GM10266 (cell line): ENCODE measurements at regions not wholly inside any gene's neighbourhood (a gene's known extent, or its start where the extent isn't known, plus 50 kb on each side); places are given as distances from the start of the nearest gene placed in this dataset.

ENCODE experiments used
- DNase-seq: peaks from one replicate; pipeline ENCODE4 v3.0.0; 2012; ENCODE audit errors: extremely low spot score
- TF ChIP-seq, protein P1 (sequence below): IDR thresholded peaks from 2 replicates; pipeline ENCODE4 v1.5.1; 2012; ENCODE audit warnings: mild to moderate bottlenecking, low read depth; ENCODE audit not compliant: control insufficient read depth, insufficient read depth; ENCODE audit errors: missing control alignments

DNA sequence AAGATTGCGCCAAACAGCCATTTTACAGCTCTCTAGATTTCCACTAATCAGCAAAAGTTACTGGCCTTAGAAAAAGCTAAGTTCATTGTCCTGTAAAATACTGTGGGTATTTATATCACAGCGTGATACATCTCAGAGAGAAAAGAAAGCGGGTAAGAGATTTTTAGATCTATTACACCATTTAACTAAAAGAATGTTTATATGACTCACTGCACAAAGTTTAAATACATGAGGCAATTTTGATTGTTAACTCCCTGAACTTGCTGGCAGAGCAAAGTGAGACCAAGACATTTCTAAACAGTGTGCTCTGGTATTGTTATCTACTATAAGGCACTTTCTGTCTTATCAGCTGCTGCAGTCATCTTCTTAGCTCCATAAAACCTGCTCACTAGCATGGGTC is 314.3 kb downstream of the EPHA7 start:
- DNase-seq = no peak

DNA sequence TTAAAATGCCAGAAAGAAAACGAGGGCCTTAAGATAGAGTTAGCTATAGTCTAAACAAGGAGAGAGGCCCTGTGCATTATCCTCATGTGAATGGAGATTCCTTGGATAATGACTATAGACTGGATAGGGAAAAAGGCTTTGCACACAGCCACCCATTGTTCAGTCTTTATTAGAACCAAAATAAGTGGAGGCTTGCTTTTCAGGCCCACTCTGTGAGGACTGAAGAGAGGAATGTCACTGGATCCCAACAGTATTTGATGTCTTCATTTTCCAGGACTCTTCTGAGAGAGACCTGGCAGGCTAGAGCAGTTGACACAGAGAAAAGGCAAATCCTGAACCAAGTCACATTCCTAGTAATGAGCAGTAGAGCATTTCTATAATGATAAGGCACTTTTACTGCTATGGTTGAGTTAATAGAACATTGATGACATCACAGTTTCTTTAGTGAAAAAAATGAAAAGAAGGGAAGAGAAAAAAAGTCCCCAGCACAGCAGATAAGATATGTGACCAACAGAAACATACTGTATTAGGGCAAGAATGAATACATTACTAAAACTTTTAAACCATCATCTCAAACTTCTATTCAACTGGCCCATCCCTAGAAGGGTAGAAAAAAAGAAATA is 315.1 kb downstream of the EPHA7 start:
- TF ChIP-seq, protein P1, sequence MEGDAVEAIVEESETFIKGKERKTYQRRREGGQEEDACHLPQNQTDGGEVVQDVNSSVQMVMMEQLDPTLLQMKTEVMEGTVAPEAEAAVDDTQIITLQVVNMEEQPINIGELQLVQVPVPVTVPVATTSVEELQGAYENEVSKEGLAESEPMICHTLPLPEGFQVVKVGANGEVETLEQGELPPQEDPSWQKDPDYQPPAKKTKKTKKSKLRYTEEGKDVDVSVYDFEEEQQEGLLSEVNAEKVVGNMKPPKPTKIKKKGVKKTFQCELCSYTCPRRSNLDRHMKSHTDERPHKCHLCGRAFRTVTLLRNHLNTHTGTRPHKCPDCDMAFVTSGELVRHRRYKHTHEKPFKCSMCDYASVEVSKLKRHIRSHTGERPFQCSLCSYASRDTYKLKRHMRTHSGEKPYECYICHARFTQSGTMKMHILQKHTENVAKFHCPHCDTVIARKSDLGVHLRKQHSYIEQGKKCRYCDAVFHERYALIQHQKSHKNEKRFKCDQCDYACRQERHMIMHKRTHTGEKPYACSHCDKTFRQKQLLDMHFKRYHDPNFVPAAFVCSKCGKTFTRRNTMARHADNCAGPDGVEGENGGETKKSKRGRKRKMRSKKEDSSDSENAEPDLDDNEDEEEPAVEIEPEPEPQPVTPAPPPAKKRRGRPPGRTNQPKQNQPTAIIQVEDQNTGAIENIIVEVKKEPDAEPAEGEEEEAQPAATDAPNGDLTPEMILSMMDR = no peak
- no peak for DNase-seq

More for the DNA sequence above, 314.3 kb downstream of the EPHA7 start:
- TF ChIP-seq, protein P1 = no peak

DNA sequence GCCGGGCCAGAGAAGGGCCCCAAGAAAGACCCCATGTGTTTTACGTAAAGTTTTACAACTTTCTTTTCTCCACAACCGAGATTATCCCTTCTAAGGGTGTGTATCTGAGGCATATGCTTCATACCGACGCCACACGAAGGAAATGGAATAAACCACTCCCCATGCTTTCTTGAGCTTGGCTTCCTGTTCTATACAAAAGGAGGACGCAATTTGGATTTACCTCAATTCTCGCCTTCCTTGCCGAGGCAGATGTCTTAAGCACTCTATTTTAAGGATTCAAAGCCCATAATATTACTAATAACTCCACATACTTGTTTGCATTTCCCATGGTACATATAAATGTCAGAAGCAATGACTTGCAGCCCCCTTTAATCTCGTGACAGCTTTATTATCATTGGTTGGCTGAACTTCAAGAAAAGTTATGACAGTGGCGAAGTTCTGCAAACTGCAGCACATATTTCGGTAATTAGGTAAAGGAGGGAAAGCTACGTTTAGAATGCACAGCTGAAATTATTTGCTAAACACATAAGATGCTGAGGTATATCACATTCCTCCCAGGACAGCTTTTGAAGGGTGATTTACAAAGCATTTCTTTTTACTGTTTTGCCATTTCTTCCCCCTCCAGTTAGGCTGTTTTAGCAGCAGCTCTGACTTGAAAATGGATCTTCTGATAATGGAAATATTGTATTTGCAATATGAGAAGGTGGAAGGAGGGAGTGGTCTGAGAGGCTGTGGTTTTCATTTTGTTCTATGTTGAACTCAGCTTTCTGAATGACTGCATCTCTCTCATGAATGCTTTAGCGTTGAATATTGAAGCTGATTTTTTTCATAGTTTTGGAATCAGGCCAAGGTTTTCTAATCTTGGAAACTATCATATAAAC is 330.5 kb downstream of the EPHA7 start:
- TF ChIP-seq, protein P1 = no peak
- no peak for DNase-seq

DNA sequence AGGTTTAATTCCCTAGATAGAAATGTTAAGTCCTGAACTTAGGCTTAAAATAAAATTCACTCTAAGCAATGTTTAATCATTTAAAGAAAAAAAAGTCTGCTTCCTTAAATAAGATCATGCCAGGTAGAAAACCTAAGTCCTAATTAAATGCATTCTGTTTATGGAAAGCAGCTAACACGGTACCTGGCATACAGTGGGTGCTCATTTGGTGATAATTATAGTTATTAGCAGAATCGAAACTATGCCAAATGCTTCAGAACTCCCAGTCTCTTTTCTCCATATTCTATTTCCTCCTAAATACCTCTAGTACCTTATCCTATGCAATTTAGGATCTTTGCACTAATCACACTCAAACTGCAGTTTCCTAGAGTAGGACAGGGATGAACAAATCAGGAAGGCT is 331.8 kb downstream of the EPHA7 start:
- DNase-seq = no peak
- TF ChIP-seq, protein P1 = no peak

DNA sequence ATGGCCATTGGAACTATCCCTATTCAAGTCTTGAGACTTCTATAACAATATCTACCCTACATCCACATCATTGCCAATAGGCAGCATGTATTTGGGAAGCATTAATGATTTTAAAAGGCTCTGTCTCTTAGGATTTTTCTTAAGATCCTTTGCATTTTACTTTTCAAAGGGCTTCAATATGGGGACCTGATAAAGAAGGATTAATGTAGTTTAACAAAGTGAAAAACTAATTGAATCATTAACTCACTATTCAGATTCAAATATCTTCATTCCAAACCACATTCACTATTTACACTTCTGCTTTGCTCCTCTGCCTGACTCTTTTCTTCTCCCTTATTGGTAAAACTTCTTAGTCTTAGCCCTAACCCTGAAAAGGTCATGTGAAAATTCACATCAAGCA is 333.0 kb downstream of the EPHA7 start:
- no peak for DNase-seq
- TF ChIP-seq, protein P1 = no peak

DNA sequence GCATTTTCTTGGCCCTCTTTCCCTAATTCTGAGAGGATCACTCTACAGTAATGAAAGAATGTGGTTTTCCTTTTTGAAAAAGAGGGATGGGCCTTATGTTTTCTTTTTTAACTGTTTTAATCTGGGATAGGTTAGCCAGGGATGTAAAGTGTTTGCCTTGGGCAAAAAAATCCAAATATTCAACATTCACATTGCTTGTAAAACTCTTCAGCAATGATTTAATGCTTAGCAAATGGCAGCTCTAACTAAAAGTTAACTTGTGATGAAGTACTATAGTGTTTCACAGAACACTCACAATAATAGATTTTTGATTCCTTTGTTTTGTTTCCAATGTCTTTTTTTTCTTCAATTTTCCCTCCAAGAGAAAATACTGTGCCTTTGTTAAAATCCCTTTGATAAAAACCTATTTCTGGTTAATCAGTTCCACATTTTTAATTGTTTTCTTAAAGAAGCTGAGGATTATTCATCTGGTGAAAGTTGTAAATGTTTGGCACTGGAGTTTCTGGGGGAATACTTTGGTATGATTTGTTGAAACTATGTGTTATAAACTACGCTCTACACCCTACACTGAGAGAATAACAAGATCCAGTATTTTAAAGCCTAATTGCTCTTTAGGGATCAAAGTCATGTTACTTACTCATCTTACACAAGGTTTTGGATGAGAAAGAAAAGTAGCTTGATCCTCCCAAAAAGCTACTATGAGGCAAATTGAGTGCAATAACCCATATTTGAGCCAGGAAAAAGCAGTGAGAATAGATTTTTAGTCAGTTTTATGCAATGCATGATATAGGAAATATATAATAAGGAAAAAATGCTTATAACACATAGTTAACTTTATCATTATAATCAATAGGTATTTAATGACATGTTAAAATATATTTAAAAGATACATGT is 335.8 kb downstream of the EPHA7 start:
- TF ChIP-seq, protein P1 = no peak
- no peak for DNase-seq
